CD4-positive, alpha-beta T cell treated with Interleukin-17A for 4 hours (primary cell): ENCODE measurements at regions not wholly inside any gene's neighbourhood (a gene's known extent, or its start where the extent isn't known, plus 50 kb on each side); places are given as distances from the start of the nearest gene placed in this dataset.

Source experiments
- DNase-seq: peaks from one replicate; pipeline ENCODE4 v3.0.0-alpha.2; 2020; ENCODE audit warnings: mixed read lengths

DNA sequence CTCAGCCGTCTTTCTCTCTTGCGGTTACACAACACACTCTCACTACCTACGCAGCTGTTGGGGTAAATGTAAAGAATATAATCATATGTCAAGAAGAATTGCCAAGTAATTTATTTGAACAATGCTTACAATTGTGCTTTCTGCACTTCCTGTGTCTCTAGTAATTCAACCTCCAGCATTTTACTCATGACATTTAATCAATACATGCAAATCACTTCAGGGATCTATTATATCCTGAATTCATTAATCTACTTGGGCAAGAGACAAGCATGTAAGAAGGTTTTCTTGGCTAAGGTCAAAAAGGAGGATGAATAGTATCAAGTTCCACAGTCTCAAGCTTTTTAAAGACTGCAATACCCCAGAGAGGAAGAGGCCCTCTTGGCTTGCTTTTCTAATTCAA lies 562.9 kb upstream of the ADARB2 start:
- DNase-seq = no peak

DNA sequence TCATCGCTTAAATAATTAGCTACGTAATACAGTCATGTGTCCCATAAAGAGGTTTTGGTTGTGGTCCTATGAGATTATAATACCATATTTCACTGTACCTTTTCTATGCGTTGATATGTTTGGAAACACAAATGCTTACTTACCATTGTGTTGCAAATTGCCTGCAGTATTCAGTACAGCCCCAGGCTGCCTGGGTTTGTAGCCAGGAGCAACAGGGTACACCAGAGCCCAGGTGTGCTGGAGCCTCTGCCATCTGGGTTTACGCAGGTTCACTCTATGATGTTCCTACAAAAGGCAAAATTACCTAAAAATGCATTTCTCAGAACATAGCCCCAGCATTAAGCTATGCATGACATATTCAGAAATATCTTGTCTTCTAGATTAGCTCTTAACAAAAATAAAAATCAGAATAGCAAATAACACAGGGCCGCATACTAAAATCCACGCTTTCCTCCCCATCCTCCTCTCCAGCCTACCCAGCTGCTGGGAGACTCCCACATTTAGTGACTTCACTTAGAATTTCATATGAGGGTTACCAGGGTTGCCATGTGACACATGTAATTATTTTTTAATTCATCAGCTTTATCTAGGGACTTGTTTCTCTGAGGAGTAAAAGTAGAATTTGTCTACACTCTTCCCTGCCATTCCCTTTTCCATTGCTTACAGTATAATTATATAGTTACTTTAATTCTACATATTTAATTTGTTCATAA lies 559.0 kb upstream of the ADARB2 start:
- no peak for DNase-seq

DNA sequence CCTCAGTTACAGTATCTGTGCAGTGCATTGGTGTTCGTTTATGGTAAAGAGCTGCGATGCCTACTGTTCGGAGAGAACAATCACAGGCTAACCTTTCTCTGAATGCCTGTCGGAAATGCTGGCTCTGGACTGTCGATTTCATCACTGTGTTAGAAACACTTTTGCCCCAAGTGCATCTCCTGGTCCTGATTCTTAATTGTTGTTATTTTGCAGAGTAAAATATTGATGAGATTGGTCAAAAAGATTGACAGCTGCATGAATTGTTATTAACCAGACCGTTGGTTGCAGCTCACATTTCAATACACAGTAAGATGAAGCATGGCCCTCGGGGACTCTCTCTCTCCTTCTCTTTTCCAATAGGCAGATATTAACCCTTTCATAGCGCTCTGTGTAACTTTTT lies 557.4 kb upstream of the ADARB2 start:
- DNase-seq = no peak

DNA sequence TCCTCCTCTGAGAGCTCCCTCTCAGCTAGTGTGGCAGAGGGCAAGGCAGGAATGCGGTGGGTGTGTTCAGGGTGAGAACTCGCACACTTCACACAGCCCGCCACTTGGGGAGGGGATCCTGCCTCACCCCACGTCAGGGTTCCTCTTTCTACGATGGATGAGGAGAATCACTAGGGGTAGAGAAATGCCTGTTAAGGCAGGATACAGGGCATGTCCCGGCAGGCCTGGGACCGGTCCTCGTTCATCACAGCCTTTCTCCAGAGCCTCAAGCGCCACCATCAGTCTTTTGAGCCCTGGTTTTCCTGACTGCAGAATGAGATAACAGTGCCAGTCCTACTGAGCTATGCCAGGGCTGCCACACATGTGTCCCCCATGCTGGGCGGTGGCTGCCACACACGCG lies 546.7 kb upstream of the ADARB2 start:
- DNase-seq = no peak

GRCh38 chr10:2282202-2282601 lies 544.9 kb upstream of the ADARB2 start:
- DNase-seq = no peak

- no peak for DNase-seq
Observed at GRCh38 chr10:2280713-2281300, 543.5 kb upstream of the ADARB2 start.

- no peak for DNase-seq
Observed at GRCh38 chr10:2279711-2280110, 542.4 kb upstream of the ADARB2 start.

GRCh38 chr10:2278363-2278762 lies 541.0 kb upstream of the ADARB2 start:
- DNase-seq = no peak

DNA sequence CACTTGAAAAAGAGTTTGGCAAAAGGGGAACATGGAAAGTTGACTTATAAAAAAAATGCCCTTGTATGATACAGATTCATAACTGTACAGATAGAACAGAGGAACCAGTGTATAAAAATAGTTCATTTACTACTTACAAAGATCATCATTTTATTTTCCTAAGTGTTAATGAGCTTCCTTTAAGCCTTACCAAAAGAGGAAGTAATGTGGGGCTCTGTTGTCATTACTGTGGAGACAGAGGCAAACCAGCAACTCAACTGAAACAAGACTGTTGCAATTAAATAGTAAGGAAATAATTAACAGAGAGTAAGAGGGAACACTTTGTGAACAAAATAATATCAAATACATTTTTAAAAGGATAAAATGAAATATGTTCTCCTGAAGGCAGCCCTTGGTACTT lies 526.2 kb upstream of the ADARB2 start:
- DNase-seq = no peak

DNA sequence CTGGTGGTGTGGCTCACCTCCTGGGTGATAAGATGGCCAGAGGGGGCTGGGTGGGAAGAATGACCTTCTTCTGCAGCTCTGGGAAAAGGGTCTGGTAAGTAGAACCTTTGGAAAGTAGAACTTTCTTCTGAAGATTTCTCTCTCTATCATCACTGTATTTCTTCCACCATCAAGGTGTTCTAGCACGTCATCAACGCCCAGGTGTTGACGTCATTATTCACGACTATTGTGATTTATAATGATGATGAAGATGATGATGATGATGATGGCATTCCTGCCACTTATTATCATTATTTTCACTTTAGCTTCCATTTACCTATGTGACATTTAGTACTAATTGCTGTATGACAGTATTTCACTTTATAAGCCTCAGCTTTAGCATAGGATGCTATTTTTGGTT lies 525.6 kb upstream of the ADARB2 start:
- no peak for DNase-seq

DNA sequence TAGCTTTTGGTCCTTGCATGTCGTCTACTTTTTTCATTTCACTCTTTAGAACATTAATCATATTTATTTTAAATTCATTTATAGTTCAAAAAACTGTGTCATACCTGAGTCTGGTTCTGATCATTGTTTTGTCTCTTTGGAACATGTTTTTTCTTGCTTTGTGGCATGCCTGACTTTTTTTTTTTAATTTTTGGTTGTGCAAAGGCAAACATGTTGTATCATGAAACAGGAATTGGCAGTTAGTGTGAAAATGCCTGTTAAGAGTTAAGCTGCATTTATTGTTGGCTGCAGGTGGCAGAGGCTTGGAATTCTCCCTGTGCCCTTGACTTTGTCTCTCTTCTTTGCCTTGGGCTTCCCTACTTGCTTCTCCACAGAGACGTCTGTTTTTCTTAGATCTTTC lies 525.0 kb upstream of the ADARB2 start:
- DNase-seq = no peak

DNA sequence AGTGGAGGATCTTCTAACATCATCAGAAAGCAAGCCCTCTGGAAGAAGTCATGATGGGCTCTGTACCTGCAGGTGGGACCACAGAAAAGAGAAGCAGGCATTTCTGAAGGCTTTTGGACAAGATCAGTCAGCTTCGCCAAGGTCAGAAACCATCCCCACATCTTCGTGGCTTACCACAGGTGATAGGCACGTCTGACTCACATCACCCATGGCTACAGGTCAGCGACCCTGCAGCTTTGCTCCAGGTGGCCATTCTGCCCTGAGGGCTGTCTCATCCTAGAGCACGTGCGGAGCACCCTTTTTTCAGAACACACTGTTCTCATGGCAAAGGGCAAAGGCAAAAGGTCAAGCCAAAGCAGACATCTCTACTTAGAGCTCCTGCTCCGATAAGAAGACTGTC lies 518.9 kb upstream of the ADARB2 start:
- DNase-seq = no peak

DNA sequence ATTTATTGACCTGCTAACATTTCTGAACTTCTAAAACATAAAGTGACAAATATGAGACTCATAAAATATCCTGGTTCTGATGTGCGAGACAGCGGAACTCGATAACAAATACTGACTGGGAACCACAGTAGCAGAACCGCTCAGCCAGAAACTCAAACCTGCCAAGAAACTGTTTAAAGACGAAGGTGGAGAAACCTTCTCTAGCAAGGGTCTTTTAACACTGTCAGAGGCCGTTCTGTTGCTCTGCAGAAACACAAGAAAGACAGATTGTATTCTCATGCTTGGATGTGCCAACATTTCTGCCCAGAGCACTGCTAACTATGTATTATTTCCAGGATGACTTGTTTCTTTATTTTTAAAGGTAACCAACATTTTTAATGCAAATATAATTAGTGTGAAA lies 514.8 kb upstream of the ADARB2 start:
- DNase-seq = no peak

DNA sequence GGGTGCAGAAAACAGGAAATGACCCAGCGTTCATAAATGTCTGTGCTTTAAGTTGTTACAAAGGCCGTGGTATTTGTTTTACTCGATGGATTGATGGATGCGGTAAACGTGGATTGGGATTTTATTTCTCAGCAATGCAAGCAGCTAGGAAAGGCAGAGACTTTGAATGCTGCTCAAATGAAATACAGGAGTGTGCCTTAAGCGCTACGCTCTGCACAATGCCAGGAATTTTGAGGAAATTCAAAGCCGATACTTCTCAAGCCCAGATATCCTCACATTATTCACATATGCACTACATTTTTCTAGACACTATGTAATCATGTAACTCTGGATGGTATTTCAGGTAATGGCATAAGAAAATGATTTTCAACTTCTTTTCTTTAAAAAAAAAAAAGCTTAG lies 514.3 kb upstream of the ADARB2 start:
- DNase-seq = no peak

GRCh38 chr10:2246747-2247146 lies 509.4 kb upstream of the ADARB2 start:
- no peak for DNase-seq

GRCh38 chr10:2245580-2245979 lies 508.3 kb upstream of the ADARB2 start:
- DNase-seq = no peak

DNA sequence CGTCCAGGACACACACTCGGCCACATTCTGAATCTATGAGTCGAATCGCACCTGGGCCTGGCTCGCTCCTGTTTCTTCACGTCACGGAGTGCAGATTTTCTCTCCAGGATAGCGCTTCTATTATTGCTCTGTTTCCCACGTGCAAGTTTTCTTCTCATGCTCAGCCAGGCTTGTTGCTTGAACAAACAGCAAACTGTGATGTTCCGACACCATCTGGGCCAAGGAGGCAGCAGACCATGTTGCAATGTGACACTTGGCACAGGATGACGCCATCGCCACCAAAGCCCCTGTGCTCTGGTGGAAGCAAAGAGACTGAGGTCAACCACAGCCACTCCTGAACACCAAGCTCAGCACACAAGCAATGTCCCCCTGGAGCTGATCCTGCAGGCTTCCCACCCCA lies 507.1 kb upstream of the ADARB2 start:
- no peak for DNase-seq

- DNase-seq = no peak
Observed at GRCh38 chr10:2236876-2237275, 499.6 kb upstream of the ADARB2 start.

DNA sequence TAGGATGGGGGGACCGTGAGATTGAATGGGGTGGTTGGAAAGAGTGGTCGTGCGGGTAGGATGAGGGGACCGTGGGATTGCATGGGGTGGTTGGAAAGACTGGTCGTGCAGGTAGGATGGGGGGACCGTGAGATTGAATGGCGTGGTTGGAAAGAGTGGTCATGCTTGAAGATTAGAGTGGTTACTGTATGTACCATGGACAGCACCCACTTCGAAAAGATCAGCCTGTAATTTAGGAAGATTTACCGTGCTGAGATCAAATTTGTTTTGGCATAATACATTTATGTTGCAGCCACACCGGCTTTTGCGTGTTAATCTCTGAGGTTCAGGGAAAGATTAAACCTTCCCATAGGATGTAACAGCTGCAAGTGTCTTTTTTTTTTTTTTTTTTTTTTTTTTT lies 495.2 kb upstream of the ADARB2 start:
- no peak for DNase-seq

DNA sequence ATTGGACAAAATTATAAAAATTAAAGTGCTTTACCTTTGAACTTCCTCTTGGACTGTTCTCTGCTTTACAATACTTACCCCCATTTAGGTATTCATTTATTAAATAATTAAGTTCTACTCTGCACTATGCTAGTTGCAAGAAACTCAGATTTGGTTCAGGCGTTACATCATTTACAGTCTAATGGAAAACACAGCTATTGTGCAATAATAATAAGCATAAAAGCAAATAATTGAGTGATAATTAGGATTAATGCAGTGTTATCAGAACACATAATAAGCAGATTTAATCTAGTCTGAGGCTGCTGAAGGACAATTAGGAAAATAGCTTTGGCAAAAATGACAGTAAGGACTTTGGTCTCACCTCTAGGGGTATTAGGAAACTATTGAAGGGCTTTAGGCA lies 493.2 kb upstream of the ADARB2 start:
- DNase-seq = no peak

- DNase-seq = no peak
Observed at GRCh38 chr10:2228320-2228901, 491.1 kb upstream of the ADARB2 start.

DNA sequence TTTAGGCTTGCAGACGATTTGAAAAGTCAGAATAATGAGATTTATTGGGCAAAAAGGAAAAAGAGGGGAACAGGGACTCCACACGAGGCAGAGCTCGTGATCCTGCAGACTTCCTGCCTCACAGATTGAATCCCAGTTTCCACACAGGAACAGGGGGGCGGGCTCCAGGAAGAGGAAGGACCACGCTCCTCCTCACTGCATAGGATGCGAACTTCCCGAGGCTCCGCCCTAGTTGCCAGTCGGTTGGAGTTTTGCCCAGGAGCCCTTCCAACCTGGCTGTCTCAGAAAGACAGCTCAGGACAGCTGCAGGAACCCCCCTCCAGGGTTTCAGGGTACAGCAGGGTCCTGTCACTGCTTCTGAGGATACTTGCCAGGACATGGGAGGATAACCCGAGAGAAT lies 488.3 kb upstream of the ADARB2 start:
- no peak for DNase-seq

DNA sequence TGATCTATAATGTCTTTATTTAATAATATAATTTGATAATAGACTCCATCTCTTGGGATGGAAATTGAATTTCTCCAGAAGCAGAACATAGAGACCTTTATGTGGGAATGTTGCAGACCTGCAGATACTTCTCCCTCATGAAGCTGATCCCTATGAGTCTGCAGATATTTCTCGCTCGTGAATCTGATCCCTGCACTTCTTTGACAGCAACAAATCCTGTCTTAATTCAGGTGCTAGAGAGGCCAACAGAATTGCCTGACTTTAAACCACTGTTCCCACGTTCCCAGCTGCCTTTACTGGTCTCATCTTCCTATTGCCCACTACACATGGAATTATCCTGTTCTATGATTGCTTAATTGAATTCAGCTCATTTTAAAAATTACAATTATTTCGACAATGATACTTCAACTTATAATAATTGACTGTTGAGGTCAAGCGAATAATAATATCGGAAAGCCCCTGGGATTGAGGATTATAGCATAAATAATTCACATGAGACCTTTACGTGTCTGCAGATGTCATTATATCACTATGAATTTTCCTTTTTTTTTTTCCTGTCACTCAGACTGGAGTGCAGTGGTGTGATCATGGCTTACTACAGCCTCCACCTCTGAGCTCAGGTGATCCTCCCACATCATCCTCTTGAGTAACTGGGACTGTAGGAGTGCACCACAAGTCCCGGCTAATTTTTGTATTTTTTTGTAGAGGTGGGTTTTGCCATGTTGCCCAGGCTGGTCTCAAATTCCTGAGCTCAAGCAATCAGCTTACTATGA lies 486.4 kb upstream of the ADARB2 start:
- no peak for DNase-seq

- no peak for DNase-seq
Observed at GRCh38 chr10:2222631-2223030, 485.3 kb upstream of the ADARB2 start.
